GM19463 (cell line): ENCODE measurements at regions not wholly inside any gene's neighbourhood (a gene's known extent, or its start where the extent isn't known, plus 50 kb on each side); places are given as distances from the start of the nearest gene placed in this dataset.
"Not testable (repeated sequence)": the region's sequence is repeated elsewhere in the genome, so short reads cannot be mapped to it uniquely, and the experiment has no call there.

ENCODE experiments used
- ATAC-seq: cut with Tn5 transposase; IDR thresholded peaks from one replicate; pipeline ENCODE4 v1.9.1; 2021; ENCODE audit warnings: mild to moderate bottlenecking, moderate library complexity; ENCODE audit not compliant: unreplicated experiment

GRCh38 chr14:44388306-44388705 is 118.8 kb downstream of the FSCB start:
- ATAC-seq, result no peak

- ATAC-seq, result no peak
These were observed 121.2 kb downstream of the FSCB start for GRCh38 chr14:44385906-44386305.

GRCh38 chr14:44385296-44385695 is 121.8 kb downstream of the FSCB start:
- ATAC-seq, result not testable (repeated sequence)

- ATAC-seq, result not testable (repeated sequence)
These were observed 122.3 kb downstream of the FSCB start for GRCh38 chr14:44384601-44385293.

- ATAC-seq, result no peak
These were observed 123.0 kb downstream of the FSCB start for GRCh38 chr14:44384093-44384492.

GRCh38 chr14:44383636-44384035 is 123.4 kb downstream of the FSCB start:
- ATAC-seq, result no peak

- ATAC-seq, result no peak
These were observed 127.6 kb downstream of the FSCB start for GRCh38 chr14:44379292-44379977.

GRCh38 chr14:44374906-44375305 is 132.2 kb downstream of the FSCB start:
- ATAC-seq, result no peak

GRCh38 chr14:44372807-44373489 is 134.1 kb downstream of the FSCB start:
- ATAC-seq, result no peak

- no peak for ATAC-seq
These were observed 134.9 kb downstream of the FSCB start for GRCh38 chr14:44372231-44372630.

GRCh38 chr14:44370727-44371126 is 136.4 kb downstream of the FSCB start:
- no peak for ATAC-seq

GRCh38 chr14:44369401-44370123 is 137.5 kb downstream of the FSCB start:
- ATAC-seq, result no peak

GRCh38 chr14:44361083-44361482 is 146.0 kb downstream of the FSCB start:
- ATAC-seq, result no peak

GRCh38 chr14:44353805-44354204 is 153.3 kb downstream of the FSCB start:
- no peak for ATAC-seq

- ATAC-seq, result no peak
These were observed 154.9 kb downstream of the FSCB start for GRCh38 chr14:44352201-44352600.

GRCh38 chr14:44347316-44347715 is 159.8 kb downstream of the FSCB start:
- ATAC-seq, result no peak

- no peak for ATAC-seq
These were observed 166.0 kb downstream of the FSCB start for GRCh38 chr14:44341116-44341515.

GRCh38 chr14:44339862-44340261 is 167.2 kb downstream of the FSCB start:
- ATAC-seq, result no peak

- ATAC-seq, result no peak
These were observed 167.9 kb downstream of the FSCB start for GRCh38 chr14:44339231-44339630.

GRCh38 chr14:44317441-44317746 is 189.7 kb downstream of the FSCB start:
- no peak for ATAC-seq

GRCh38 chr14:44316647-44317440 is 190.2 kb downstream of the FSCB start:
- peak; percentile 98 for ATAC-seq
